ENCODE measurements at regions not wholly inside any gene's neighbourhood (a gene's known extent, or its start where the extent isn't known, plus 50 kb on each side); places are given as distances from the start of the nearest gene placed in this dataset.

DNA sequence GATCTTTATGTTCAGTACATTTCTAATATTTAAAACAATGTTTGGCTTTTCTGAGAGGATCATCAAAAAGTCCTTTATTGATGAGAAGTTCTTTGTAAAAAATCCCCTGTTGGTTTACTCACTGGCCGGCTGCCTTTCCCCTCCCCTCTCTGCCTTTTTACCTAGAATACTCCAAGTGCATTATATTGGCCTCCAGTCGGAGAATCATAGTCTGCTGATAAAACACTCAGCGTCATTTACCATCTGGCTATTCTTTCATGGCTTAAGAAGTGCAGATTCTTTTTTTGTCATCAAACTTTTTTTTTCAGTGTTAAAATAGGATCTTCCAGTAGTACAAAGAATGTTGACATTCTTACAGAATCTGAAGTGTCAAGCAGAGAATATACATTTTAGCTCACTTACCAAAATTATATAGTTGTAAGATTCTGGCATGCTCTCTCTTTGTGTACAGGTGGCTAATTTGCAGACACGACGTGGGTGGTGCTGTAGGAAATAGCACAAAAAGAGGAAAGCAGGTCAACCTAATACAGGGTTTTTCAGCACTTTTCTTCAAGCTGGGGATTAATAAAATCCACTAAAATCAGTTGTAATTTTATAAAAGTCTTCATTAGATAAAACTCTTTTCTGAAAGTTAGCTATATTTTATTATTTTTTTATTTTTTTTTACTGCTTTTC, 731.8 kb downstream of the KCTD8 start:
- CTCF ChIA-PET = interaction anchor here (0.6 kb wide), 1 partner anchor 707 kb away, joined by 3 read pairs; no protein-coding TSS in a partner anchor
- POLR2A ChIA-PET = no interaction called here
- DNase-seq (no peak), ATAC-seq (no peak)
- intact Hi-C loops (cut with DNase I, micrococcal nuclease) = no loop called here
- Mint-ChIP-seq H3K27me3 (no peaks in the 10 kb centered on the region), H3K4me1 (no peaks in the 10 kb centered on the region), H3K9me3 (ENCODE audit: low read depth) (peaks cover 7% of the 10 kb centered on the region), H3K36me3 (ENCODE audit: low read depth) (no peaks in the 10 kb centered on the region), H3K27ac (no peak overlapping the region), H3K4me3 (no peak overlapping the region)

DNA sequence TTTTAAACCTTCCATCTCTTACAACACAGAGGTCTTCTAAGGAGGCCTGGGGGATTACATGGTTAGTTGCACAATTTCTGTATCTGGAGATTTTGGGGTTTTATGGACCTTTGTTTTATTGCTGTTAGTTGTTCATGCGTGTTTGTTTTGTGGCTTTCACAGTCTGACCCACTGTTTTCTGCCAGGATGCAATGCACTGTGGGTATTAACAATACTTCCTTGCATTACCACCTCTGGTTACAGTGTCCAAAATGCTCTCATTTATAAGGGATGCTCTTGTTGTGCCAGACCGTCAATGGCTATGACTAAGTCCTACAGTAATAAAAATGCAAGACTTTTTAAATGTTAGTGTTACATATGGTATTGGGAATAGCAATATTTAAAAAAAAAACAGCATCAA, 730.2 kb downstream of the KCTD8 start:
- no peak for DNase-seq
- Mint-ChIP-seq H3K4me1 (no peaks in the 10 kb centered on the region), H3K27ac (no peak overlapping the region), H3K36me3 (ENCODE audit: low read depth) (no peaks in the 10 kb centered on the region), H3K4me3 (no peak overlapping the region), H3K27me3 (no peaks in the 10 kb centered on the region), H3K9me3 (ENCODE audit: low read depth) (peaks cover 7% of the 10 kb centered on the region)
- ChIA-PET CTCF (no interaction called here), POLR2A (no interaction called here)
- intact Hi-C loops (cut with DNase I, micrococcal nuclease) = no loop called here
- ATAC-seq = no peak

DNA sequence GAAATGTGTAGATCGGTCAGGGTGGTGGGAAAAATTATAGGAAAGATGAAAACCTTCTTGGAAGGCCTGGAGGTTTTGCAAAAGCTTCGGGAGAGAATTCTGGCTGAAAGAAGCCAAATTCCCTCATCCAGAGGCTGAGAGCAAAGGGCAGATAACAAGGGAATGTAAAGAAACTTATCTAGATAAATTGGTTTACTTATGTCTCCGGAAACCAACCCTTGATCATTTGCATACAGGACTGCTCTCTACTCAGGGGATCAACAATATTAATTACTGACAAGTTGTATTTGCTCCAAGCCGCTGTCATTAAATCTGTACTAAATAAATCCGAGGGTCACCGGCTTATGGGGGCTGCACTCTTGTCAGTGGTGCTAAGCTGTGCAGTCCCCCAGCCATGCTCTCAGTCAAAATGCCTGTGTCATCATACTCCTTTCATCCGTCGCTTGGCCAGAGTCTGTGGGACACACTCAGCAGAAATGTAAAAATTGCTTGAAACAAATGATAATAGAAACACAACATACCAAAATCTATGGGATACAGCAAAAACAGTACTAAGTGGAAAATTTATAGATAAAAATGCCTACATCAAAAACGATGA, 715.7 kb downstream of the KCTD8 start:
- intact Hi-C loops (cut with DNase I, micrococcal nuclease) = no loop called here
- H3K36me3 Mint-ChIP-seq (ENCODE audit: low read depth) = no peaks in the 10 kb centered on the region
- H3K27ac Mint-ChIP-seq = no peak overlapping the region
- no peak overlapping the region for H3K4me3 Mint-ChIP-seq
- DNase-seq (no peak), ATAC-seq (no peak)
- ChIA-PET CTCF (no interaction called here), POLR2A (no interaction called here)
- H3K9me3 Mint-ChIP-seq (ENCODE audit: low read depth) = peaks cover 20% of the 10 kb centered on the region
- no peaks in the 10 kb centered on the region for H3K4me1 Mint-ChIP-seq
- H3K27me3 Mint-ChIP-seq = no peaks in the 10 kb centered on the region

DNA sequence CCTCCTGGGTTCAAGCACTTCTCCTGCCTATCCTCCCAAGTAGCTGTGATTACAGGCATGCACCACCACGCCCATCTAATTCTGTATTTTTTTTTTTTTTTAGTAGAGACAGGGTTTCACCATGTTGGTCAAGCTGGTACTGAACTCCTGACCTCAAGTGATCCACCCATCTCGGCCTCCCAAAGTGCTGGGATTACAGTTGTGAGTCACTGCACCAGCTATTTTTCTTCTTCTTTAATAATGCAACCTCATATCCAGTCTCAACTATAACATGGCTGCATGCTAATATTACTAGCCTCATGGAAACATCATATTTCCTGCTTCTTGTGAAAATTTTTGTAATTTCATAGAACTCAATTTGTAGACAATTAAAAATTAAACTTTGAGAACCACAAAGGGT, 706.5 kb downstream of the KCTD8 start:
- Mint-ChIP-seq H3K27ac (no peak overlapping the region), H3K9me3 (ENCODE audit: low read depth) (peaks cover 3% of the 10 kb centered on the region), H3K4me1 (no peaks in the 10 kb centered on the region), H3K27me3 (no peaks in the 10 kb centered on the region), H3K4me3 (no peak overlapping the region), H3K36me3 (ENCODE audit: low read depth) (no peaks in the 10 kb centered on the region)
- no peak for ATAC-seq
- DNase-seq = no peak
- POLR2A ChIA-PET = no interaction called here
- intact Hi-C loops (cut with DNase I, micrococcal nuclease) = no loop called here
- CTCF ChIA-PET = no interaction called here

DNA sequence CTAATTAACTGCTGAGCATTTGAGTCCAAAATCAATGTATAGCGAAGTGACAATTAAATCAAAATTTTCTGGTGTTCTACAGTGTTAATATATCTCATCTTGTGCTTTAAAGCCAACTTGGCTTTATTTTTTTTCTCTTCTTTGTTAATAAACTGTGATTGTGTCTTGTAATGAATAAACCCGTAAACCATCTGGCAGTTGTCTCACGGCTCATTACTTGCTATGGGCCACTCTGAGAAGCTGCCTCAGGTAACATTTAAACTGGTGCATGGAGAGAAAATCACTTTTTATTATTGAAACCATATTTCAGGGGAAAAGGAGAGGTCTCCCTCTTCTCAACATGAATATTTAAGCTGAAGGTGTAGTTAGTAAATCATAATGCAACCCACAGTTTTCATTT, 694.0 kb downstream of the KCTD8 start:
- H3K9me3 Mint-ChIP-seq (ENCODE audit: low read depth) = peaks cover 6% of the 10 kb centered on the region
- no peaks in the 10 kb centered on the region for H3K27me3 Mint-ChIP-seq
- ATAC-seq (no peak), DNase-seq (no peak)
- H3K4me1 Mint-ChIP-seq = no peaks in the 10 kb centered on the region
- ChIA-PET CTCF (no interaction called here), POLR2A (no interaction called here)
- H3K36me3 Mint-ChIP-seq (ENCODE audit: low read depth) = no peaks in the 10 kb centered on the region
- H3K4me3 Mint-ChIP-seq = no peak overlapping the region
- H3K27ac Mint-ChIP-seq = no peak overlapping the region
- intact Hi-C loops (cut with DNase I, micrococcal nuclease) = no loop called here

DNA sequence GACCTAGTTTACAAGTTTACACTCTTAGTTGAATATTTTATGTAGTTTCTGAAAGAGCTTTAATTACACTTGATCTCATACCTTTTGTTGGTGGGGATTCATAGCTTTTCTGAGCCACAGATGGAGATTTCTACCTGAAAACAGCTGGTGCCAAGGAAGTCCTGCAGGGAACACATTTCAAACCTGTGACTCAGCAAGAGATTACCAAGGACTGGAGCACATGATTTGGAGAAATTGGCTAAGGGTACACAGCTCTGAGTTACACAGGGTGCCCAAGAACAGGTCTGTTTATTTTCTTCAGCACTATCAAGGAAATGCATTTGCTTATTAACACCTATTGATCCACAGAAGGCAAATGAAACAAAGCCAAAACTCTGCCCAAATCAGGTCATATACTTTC, 691.5 kb downstream of the KCTD8 start:
- H3K4me3 Mint-ChIP-seq = no peak overlapping the region
- no peak overlapping the region for H3K27ac Mint-ChIP-seq
- intact Hi-C loops (cut with DNase I, micrococcal nuclease) = no loop called here
- ATAC-seq (no peak), DNase-seq (no peak)
- H3K27me3 Mint-ChIP-seq = no peaks in the 10 kb centered on the region
- CTCF ChIA-PET = no interaction called here
- no peaks in the 10 kb centered on the region for H3K4me1 Mint-ChIP-seq
- H3K9me3 Mint-ChIP-seq (ENCODE audit: low read depth) = peaks cover 6% of the 10 kb centered on the region
- POLR2A ChIA-PET = no interaction called here
- no peaks in the 10 kb centered on the region for H3K36me3 Mint-ChIP-seq (ENCODE audit: low read depth)

DNA sequence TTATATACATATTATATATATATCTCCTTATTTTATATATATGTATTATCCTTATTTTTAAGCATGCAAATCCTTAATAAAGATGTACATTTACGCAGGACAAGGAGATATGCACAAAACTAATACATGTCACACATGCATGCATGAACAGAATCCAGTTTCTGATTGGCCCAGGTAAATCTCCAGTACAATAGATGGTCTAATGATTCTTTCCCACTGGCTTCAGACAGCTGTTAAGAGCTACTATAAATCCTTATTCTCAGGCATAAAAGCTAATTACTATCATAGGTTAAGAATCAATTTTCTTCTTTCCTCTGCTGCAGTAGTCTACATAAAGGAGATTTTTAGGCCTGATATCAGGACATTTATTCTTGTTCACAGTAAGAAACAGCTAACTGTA, 689.8 kb downstream of the KCTD8 start:
- H3K27me3 Mint-ChIP-seq = no peaks in the 10 kb centered on the region
- no peaks in the 10 kb centered on the region for H3K36me3 Mint-ChIP-seq (ENCODE audit: low read depth)
- intact Hi-C loops (cut with DNase I, micrococcal nuclease) = no loop called here
- POLR2A ChIA-PET = no interaction called here
- no peak for DNase-seq
- no peak for ATAC-seq
- no peaks in the 10 kb centered on the region for H3K4me1 Mint-ChIP-seq
- no peak overlapping the region for H3K4me3 Mint-ChIP-seq
- CTCF ChIA-PET = no interaction called here
- H3K9me3 Mint-ChIP-seq (ENCODE audit: low read depth) = peaks cover 4% of the 10 kb centered on the region
- no peak overlapping the region for H3K27ac Mint-ChIP-seq

DNA sequence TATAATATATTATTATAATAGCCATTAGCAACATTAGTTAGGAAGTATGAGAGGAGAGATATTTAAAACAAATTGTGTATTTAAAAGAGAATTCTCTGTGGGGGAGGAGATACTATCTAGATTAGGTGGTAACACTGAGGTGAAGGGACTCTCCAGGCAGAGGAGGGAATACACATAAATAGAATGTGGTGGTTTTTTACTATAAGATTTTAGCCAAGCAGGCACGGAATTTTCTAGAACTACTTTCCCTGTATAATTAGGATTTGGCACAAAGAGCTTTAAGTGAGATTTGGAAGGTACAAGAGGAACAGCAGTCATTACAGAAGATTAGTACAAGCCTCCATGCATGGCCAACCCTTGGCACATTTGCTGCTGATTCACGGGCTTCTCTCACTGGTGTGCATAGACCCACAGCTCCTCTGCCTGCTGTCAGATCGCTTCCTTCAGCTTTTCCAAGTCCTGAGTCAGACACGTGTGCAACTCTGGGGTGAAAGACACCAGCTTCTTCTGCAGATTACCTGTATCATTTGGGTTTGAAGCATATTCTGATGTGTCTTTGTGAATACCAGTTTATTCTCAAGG, 685.5 kb downstream of the KCTD8 start:
- CTCF ChIA-PET = interaction anchor here (0.7 kb wide), 1 partner anchor 9 kb away, joined by 3 read pairs; no protein-coding TSS in a partner anchor
- Mint-ChIP-seq H3K27me3 (no peaks in the 10 kb centered on the region), H3K4me3 (no peak overlapping the region), H3K4me1 (no peaks in the 10 kb centered on the region), H3K36me3 (ENCODE audit: low read depth) (no peaks in the 10 kb centered on the region), H3K27ac (no peak overlapping the region), H3K9me3 (ENCODE audit: low read depth) (peaks cover 6% of the 10 kb centered on the region)
- ATAC-seq (no peak), DNase-seq (no peak)
- POLR2A ChIA-PET = no interaction called here
- intact Hi-C loops (cut with DNase I, micrococcal nuclease) = no loop called here

DNA sequence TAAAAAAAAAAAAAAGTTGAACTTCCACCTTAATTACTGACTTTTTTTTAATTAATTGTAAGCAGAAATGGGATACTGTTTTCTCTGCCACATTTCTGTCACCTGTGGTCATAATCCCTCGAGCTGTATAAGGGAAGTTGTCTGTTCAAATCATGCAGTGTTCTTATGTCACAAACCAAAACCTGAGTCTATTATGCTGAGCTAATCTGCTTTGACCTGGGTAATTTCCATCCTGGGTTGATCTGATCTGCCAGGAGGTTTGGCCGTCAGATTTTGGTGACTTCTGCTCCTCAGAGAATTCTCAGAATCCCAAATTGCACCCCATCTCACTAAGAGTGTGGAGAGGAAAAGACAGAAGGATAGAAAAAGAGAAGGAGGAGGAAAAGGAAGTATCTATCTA, 683.1 kb downstream of the KCTD8 start:
- intact Hi-C loops (cut with DNase I, micrococcal nuclease) = no loop called here
- no peaks in the 10 kb centered on the region for H3K36me3 Mint-ChIP-seq (ENCODE audit: low read depth)
- no peak for ATAC-seq
- peaks cover 6% of the 10 kb centered on the region for H3K9me3 Mint-ChIP-seq (ENCODE audit: low read depth)
- H3K27me3 Mint-ChIP-seq = no peaks in the 10 kb centered on the region
- ChIA-PET CTCF (no interaction called here), POLR2A (no interaction called here)
- no peak overlapping the region for H3K27ac Mint-ChIP-seq
- H3K4me3 Mint-ChIP-seq = no peak overlapping the region
- no peaks in the 10 kb centered on the region for H3K4me1 Mint-ChIP-seq
- DNase-seq = no peak

DNA sequence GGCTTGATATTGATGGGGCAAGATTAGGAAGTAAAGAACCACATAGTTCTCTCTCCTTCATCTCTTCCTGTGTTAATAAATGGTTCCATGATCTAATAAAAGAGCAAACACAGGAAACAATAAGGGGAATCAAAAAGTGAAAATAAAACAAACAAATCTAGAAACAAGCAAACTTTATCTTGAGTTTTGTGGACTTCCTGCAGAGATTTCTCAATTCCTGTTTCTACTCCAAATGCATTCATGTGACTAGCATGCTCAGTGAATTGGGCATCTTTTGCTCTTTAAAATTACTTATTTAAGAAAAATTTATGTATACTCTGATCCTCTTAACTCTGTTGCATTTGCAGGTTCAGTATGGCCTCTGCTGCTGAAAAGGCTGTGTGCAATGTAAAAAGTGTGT, 682.0 kb downstream of the KCTD8 start:
- ATAC-seq (no peak), DNase-seq (no peak)
- intact Hi-C loops (cut with DNase I, micrococcal nuclease) = no loop called here
- no peak overlapping the region for H3K27ac Mint-ChIP-seq
- H3K4me3 Mint-ChIP-seq = no peak overlapping the region
- no peaks in the 10 kb centered on the region for H3K36me3 Mint-ChIP-seq (ENCODE audit: low read depth)
- no peaks in the 10 kb centered on the region for H3K27me3 Mint-ChIP-seq
- CTCF ChIA-PET = no interaction called here
- POLR2A ChIA-PET = no interaction called here
- no peaks in the 10 kb centered on the region for H3K4me1 Mint-ChIP-seq
- H3K9me3 Mint-ChIP-seq (ENCODE audit: low read depth) = peaks cover 6% of the 10 kb centered on the region

DNA sequence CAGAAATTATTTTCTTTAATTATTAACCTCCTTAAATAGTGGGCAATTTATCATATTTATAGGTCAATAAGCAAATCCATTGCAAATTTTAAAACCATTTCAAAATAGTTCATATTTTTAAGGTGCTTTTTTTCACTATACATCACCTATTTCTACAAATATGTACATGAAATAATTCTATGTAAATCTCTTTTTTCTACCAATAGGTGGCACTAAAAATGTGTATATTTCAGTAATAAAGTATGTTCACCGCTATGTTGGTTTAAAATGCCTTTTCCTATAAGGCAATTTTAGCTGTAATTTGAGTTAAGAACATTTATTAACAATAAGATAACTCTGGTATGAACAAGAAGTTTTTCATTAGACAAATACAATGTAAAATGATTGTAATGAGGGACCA, 672.2 kb downstream of the KCTD8 start:
- intact Hi-C loops (cut with DNase I, micrococcal nuclease) = loop anchor here (2.0 to 10.0 kb wide), 2 partner anchors 852 to 858 kb away; no protein-coding TSS in a partner anchor
- H3K27ac Mint-ChIP-seq = no peak overlapping the region
- ATAC-seq = no peak
- ChIA-PET POLR2A (no interaction called here), CTCF (no interaction called here)
- H3K9me3 Mint-ChIP-seq (ENCODE audit: low read depth) = peaks cover 2% of the 10 kb centered on the region
- H3K36me3 Mint-ChIP-seq (ENCODE audit: low read depth) = no peaks in the 10 kb centered on the region
- no peaks in the 10 kb centered on the region for H3K4me1 Mint-ChIP-seq
- no peak overlapping the region for H3K4me3 Mint-ChIP-seq
- H3K27me3 Mint-ChIP-seq = no peaks in the 10 kb centered on the region
- DNase-seq = no peak

DNA sequence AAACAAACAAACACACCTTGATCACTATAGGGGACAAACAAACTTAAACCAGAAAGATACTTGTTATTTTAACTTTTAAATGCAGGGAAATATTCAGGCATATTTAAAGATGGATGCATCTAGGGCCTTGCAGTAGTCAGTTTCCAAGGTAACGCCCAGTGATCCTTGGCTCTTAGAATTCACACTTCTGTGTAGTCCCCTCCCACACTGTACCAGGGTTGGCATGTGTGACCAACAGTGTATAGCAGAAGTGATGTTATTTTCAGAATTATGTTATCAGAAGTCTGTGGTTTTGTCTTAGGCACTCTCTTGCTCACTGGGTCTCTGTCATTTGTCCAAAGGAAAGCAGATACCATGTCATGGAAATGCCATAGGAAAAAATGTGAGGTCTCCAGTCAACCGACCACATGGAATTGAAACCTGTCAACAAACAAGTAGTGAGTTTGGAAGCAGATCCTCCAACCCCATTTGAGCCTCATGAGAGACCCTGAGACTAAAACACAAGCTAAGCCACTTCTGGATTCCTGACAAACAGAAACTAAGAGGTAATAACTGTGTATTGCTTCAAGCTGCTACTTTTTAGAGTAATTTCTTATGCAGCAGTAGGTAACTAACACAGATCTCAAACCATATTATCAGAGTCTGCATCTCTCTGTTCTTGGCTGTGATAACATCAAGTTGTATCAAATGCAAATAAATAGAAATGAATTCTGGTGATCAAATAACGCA, 670.3 kb downstream of the KCTD8 start:
- Mint-ChIP-seq H3K36me3 (ENCODE audit: low read depth) (no peaks in the 10 kb centered on the region), H3K9me3 (ENCODE audit: low read depth) (peaks cover 2% of the 10 kb centered on the region), H3K27ac (no peak overlapping the region), H3K4me1 (no peaks in the 10 kb centered on the region), H3K27me3 (no peaks in the 10 kb centered on the region), H3K4me3 (no peak overlapping the region)
- ATAC-seq = no peak
- DNase-seq = no peak
- ChIA-PET CTCF (no interaction called here), POLR2A (no interaction called here)
- intact Hi-C loops (cut with DNase I, micrococcal nuclease) = loop anchor here in 1 of 2 experiments (10.0 kb wide), 1 partner anchor 856 kb away; no protein-coding TSS in a partner anchor

Data from activated CD4-positive, alpha-beta T cell treated with anti-CD3 and anti-CD28 coated beads for 36 hours (primary cell).